AG09319 (cell line): ENCODE measurements at regions not wholly inside any gene's neighbourhood (a gene's known extent, or its start where the extent isn't known, plus 50 kb on each side); places are given as distances from the start of the nearest gene placed in this dataset.

Experiments used
- DNase-seq: peaks from one replicate; pipeline ENCODE4 v3.0.0-alpha.2; 2010; ENCODE audit warnings: low read depth; ENCODE audit errors: extremely low read depth
- TF ChIP-seq, protein P1 (sequence below): IDR thresholded peaks from 2 replicates; pipeline ENCODE4 v1.5.1; 2011; ENCODE audit warnings: low read depth, mild to moderate bottlenecking, inconsistent platforms, low read length, moderate library complexity

DNA sequence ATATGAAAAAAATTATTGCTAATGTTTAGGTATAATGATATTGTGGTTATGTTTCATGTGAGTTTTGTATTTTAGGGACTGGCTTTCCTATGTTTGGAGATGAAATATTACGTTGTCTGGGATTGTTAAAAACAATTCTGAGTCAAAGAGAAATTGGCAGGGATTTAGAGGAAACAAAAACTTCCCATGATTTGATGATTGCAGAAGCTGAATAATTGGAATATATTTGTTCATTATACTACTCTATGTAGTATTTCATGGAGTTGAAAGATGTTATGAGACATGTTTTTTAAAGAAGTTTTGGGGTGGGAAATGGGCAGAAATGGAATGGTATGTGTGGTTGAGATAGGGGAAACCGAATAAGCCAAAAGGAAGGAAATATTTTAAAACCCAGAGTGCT, 1392.9 kb downstream of the EFNB2 start:
- TF ChIP-seq, protein P1, sequence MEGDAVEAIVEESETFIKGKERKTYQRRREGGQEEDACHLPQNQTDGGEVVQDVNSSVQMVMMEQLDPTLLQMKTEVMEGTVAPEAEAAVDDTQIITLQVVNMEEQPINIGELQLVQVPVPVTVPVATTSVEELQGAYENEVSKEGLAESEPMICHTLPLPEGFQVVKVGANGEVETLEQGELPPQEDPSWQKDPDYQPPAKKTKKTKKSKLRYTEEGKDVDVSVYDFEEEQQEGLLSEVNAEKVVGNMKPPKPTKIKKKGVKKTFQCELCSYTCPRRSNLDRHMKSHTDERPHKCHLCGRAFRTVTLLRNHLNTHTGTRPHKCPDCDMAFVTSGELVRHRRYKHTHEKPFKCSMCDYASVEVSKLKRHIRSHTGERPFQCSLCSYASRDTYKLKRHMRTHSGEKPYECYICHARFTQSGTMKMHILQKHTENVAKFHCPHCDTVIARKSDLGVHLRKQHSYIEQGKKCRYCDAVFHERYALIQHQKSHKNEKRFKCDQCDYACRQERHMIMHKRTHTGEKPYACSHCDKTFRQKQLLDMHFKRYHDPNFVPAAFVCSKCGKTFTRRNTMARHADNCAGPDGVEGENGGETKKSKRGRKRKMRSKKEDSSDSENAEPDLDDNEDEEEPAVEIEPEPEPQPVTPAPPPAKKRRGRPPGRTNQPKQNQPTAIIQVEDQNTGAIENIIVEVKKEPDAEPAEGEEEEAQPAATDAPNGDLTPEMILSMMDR, result no peak
- DNase-seq, result no peak

DNA sequence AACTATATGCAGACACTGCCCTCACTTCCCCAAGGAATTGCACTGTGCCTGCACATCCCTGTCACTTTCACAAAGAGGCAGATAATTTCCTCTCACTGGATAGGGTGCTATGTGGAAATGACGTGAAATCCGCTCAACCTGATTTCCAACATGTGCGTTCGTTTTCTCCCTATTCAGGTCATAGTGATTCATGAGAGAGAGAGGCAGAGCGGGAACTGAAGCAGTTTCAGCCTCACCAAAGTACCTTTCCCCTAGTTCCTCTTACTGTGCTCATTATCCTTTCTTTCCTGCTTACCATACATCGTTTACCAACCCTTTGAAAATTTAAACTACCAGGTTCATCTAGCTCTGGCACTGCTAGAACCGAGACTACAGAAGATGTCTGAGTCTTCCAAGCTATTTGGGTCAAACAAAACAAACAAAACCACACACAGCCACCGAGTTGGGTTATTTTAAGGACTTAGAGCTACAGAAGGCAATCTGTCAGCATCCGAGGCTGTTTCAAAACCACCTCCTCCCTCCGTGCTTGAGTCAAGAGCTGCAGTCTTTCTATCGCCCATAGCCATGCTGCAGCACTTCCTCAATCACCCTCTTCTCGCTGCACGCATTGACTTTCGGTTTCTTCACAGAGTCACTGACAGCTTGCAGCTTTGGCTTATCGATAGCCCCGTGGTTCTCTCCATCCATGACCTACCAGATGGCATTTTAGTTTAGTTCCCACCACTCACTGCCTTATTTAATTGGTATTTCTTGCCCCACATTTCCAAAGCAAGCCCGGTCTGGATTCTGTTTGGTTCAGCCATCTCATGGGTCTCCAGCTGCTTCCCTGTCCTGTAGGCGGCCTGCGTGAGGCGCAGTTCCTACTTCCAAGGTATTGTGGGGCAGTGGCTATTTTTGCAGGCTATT, 1395.8 kb downstream of the EFNB2 start:
- TF ChIP-seq, protein P1, result no peak
- no peak for DNase-seq

DNA sequence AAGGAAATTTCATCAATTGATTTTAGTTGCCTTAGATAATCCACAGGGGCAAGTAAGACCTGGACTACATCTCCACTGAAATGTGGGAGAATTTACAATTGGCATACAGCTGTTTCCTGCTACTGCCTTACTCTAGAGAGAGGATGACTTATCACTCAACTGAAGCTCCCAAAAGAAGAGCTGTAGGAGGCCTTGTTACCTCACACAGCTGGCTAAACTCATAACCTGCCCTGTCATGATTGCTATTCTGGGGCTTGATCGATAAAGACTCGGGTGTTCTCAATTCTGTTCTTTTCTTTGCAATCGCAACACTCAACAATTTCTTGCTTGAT, 1396.4 kb downstream of the EFNB2 start:
- DNase-seq, result no peak

DNA sequence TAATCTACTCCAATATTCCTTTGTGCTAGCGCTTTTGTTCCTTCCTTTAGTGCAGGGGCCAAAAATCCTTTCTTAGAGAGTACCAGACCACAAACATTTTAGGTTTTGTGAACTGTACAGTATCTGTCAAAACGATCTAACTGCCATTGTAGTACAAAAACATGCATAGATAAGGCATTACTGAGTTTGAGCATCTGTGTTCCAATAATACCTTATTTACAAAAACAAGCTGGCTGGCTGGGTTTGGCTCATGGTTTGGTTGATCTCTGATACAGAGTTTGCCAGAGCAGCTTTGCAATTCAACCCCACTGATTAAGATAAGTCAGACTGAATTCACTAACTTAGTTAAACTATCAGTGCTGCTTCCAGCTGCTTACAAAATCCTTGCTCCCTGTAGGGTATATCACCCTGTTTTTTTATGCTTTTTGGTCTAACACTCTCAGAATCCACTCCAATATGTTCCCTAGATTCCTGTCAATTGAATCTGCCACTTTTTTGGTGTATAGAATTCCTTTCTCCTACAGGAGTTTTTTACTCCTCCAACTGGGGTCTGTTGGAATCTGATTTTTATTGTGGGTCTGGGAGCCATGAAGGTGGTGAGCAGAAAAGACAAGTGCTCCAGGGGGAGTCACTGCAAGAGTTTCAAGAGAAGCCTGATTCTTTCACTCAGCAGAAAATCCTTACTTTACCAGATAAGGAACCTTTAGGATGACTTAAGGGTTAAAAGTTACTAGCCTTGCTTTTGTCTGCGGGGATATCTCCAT, 1399.4 kb downstream of the EFNB2 start:
- TF ChIP-seq, protein P1, result no peak
- no peak for DNase-seq

More for the DNA sequence above, 1396.4 kb downstream of the EFNB2 start:
- TF ChIP-seq, protein P1, result no peak

DNA sequence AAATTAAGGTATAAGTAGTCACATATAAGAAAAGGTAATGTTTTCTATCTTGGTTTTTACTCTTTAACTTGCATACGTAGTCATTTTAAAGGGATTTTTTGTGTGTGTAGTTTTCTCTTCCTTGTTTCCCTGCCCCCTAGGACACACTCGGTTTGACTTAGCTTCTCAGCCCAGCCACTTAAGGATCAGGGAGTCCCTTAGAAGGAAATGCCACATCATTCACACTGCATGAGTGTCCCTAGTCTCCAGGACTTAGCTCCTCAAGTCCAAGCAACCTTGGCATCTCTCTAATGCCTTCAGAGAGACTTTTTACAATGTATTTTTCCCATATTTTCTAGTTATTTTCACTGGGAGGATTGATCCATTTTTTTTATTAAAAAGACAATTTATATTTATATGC, 1407.7 kb downstream of the EFNB2 start:
- TF ChIP-seq, protein P1, result no peak
- no peak for DNase-seq

DNA sequence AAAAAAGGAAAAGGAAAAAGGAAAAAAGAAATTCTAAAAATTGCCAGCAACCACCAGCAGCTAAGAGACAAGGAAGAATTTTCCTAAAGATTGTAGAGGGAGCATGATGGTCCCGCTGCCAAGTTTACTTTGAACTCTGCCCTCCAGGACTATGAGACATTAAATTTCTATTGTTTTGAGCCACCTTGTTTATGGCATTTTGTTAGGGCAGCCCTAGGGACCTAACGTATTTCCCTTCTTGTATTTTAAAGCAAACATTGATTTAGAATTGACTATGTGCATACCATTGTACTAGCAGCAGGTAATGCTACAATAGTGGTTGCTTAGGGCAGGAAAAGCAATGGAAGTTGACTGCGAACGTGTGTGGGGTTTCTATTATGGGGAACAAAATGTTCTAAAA, 1414.2 kb downstream of the EFNB2 start:
- DNase-seq, result no peak
- TF ChIP-seq, protein P1, result no peak

DNA sequence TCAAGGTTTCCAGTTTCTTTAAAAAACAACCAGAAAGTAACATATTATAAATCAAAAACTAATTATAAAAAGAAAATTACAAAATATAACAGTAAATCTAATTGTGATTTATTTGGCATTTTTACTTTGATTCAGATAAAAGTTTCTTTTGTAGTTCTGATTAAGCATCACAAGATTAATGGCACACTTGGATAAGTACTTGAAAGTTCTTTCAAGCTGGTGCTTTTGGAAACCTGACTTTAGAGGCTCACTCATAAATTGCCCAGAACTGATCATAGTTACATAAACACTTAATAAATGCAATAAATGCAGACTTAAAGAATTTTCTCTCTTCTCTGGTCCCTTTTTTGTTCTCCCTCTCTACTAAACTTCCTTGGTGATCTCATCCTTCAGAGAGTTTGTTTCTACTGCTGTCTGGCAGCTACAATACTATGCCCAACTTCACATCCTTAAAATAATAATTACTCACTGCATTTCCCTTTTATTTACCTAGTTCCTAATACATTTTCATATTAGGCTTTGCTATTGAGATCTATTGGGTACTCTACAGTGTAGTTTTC, 1417.0 kb downstream of the EFNB2 start:
- TF ChIP-seq, protein P1, result no peak
- no peak for DNase-seq
